GM21381 (cell line): ENCODE measurements at regions not wholly inside any gene's neighbourhood (a gene's known extent, or its start where the extent isn't known, plus 50 kb on each side); places are given as distances from the start of the nearest gene placed in this dataset.

Experiments used
- ATAC-seq: cut with Tn5 transposase; IDR thresholded peaks from one replicate; pipeline ENCODE4 v1.9.1; 2021; ENCODE audit warnings: mild to moderate bottlenecking, moderate library complexity; ENCODE audit not compliant: unreplicated experiment

DNA sequence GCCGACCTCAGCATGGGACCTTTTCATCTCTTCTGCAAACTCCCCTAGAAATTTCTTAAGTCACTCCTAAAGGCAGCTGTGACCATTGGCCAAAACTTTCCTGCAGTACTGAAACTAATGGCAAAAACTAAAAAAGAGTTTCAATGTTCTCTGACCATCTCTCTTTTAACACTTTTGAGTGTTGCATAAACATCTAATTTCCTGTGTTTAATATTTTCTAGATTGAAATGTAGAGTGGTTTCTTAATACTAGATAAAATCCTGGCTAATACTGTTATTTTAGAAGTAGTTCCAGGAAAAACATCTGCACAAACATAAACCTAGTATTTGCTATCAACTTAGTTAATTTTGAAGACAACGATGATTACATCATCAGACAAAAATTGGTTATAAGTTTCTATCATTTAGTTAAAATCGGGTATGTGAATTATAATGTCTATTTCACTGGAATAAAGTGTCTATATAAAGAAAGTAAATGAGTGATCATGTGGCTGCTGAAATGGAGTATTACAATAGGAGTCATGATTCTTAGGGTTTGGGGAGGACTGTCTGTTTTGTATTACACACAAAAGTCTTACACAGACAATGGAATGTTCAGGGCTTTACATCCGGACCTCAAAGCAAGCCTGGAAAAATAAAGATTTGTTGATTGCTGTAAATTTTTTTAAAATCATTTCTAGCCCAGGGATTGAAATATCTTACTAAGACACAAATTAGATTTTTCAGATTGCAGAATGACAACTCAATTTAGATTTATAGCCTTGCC lies 1323.4 kb downstream of the C4orf33 start:
- ATAC-seq: no peak

DNA sequence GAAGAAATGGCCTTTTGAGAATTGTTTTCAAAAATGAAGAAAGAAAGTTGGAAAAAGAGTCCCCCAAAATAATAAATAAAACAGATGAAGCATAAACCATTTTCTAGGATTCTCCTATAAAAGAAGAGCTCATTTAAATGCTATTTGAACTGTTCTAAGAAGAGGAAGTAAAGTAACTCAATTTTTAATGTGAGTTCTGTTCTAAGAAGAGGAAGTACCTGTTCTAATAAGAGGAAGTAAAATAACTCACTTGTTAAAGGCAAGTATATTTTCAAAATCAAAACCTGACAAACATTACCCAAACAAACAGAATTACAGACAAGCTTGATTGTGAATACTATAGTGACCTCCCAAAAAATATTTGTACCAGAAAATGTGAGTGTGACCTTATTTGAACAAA lies 1326.3 kb downstream of the C4orf33 start:
- no peak for ATAC-seq

DNA sequence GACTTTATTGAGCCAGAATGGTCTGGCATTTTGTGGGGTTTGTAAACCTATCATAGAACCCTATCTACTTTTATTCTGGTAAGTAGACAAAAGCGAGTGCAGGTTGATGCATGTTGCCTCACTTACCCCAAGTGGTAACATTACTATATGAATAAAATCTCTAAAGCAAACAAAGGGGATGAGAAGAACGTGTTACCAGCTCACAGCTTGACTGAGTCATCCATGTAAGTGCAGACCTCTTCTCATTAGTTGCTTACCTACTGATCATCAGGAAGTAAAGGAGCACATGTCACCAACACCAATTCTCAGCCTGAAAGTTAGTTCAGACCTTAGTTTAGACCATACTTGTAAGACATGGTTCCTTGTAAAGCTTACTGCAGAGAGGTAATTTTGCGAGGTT lies 1328.3 kb downstream of the C4orf33 start:
- ATAC-seq: no peak

DNA sequence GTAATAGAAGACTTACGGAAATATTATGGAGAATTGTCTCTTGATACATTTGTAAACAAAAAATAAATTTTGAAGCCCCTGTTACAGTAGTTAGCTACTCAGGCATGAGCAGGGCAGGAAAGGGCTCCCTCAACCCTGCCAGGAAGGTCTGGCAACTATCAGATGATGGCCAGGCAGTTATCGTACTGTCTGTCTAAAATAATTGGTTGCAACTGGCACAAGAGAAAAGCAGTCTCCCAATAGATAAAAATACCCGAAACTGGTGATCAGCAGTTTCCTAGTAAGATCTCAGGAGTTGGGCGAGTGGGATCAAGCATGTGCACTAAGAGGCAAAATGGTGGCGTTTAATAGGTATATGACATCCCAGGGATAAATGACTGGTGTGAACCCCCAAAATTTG lies 1336.3 kb downstream of the C4orf33 start:
- no peak for ATAC-seq

GRCh38 chr4:130449741-130450140 lies 1353.8 kb downstream of the C4orf33 start:
- no peak for ATAC-seq

DNA sequence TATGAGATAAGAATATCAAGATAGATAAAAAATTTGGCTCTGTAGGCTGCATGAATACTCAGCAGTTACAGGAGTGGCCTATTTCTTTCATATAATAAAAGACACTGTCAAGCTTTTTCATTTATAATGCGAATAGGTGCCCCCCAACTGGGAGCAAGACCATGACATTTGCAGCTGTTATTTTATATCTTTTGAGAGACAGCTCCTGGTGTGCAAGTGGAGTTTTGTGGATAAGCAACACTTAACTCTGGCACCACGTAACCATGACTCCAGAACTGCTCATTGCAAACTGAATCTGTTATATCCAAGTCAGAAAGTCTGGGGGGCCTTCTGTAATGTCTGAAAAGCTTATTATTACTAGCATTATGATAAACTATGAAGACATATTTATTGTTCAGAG lies 1372.4 kb downstream of the C4orf33 start:
- ATAC-seq: no peak

GRCh38 chr4:130478406-130478805 lies 1382.5 kb downstream of the C4orf33 start:
- ATAC-seq: no peak

DNA sequence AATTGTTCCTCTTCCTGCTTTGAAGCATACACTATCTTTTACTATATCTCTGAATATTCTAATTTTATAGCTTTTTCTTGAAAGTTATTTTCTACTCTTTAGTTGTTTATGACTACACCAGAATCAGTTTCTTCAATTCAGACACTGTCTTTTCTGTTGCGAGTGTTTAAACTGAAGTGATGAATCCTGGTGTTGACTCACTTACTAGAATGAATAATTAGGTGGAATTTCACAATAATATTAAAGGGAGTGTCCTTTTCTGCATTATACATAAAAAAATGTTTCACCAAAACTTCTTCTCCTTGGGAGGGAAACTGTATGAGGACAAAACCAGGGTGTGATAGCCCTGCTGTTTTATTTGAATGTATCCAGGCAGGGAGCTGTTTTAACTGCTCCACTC lies 1383.1 kb downstream of the C4orf33 start:
- no peak for ATAC-seq

DNA sequence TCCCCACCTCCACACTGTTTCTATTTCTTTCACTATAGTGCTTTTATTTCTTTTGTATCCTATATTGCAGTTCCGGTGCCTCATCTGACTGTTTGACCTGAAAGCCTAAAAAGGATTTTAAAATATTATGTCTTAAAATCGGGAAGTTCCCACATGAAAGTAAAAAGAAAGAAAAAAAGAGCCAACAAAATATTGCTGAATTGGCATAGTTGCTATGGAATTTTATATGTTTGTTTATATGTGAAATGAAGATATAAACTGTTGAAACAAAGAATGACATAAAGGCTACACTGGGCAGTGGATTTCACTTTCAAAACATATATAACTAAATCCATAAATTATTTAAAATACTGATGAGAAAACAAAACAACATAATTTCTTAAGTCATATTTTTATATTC lies 1383.7 kb downstream of the C4orf33 start:
- ATAC-seq: no peak

DNA sequence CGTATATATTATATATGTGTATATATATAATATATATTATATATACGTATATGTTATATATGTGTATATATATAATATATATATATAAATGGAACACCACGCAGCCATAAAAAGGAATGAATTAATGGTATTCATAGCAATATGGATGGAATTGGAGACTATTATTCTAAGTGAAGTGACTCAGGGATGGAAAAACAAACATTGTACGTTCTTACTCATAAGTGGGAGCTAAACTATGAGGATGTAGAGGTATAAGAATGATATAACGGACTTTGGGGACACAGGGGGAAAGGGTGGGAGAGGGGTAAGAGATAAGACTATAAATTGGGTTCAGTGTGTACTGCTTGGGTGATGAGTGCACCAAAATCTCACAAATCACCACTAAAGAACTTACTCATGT lies 1388.9 kb downstream of the C4orf33 start:
- ATAC-seq: no peak

DNA sequence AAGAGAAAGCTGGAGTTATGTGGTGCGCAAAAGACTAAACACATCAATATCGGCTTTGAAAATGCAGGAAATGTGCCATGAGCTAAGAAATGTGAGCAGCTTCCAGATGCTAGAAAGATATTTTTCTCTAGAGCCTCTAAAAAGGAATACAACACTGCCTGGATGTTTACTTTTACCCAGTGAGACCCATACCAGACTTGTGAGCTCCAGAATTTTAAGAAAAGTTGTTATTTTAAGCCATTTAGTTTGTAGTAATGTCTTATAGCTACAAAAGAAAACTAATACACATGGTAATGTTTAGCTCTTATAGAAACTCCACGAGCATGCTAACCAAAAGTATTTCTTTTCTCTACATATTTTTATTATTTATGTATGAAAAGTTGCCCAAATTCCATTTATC lies 1389.4 kb downstream of the C4orf33 start:
- no peak for ATAC-seq

DNA sequence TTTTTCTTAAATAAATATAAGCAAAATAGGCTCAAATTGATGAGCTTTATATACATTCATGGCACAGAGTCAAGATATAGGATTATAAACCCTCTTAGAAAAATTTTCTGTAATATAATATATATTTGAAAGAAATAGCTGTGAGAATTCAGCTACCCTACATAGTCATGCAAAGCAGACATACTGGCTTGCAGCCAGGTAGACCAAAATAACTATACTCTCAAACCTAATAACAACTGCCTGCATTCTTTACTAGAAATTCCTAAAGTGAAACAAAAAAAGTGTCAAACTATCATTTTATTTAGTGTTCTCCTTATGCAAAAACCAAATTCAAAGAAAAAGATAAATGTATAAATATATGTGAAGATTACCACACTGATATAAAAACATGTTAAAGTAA lies 1390.2 kb downstream of the C4orf33 start:
- no peak for ATAC-seq

GRCh38 chr4:130486841-130487240 lies 1390.9 kb downstream of the C4orf33 start:
- ATAC-seq: no peak

GRCh38 chr4:130510661-130511060 lies 1414.7 kb downstream of the C4orf33 start:
- ATAC-seq: no peak

GRCh38 chr4:130511776-130512175 lies 1415.8 kb downstream of the C4orf33 start:
- ATAC-seq: no peak

GRCh38 chr4:130524057-130524456 lies 1428.1 kb downstream of the C4orf33 start:
- no peak for ATAC-seq

GRCh38 chr4:130530505-130530904 lies 1434.6 kb downstream of the C4orf33 start:
- no peak for ATAC-seq

DNA sequence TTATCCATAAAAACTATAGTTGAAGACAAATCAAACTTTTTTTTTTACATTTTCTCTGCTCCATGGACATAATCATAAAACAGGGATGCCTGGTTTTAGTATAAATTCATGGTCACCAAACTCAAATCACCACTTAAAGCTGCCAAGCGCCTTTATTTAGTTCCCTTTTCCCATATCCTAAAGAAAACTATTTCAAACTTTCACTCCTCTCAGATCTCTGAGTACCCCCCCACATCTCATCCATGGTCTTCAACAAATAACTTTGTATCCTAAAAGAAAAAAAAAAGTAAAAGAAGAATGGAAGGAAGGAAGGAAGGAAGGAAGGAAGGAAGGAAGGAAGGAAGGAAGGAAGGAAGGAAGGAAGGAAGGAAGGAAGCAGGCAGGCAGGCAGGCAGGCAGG lies 1438.7 kb downstream of the C4orf33 start:
- ATAC-seq: no peak

DNA sequence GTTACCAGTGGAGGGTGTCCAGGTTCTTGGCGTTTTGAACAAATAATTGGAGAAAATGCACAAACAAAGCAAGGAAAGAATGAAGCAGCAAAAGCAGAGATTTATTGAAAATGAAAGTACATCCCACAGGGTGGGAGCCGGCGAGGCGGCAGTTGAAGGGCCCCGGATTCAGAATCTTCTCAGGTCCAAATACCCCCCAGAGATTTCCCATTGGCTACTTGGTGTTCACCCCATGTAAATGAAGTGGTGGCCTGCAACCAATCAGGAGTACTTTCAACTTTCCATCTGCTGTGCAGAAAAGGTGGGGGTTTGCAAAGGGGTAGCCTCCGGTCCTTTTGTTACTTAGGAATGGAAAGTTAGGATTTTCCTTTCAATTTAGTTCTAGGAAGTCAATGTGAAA lies 1447.0 kb downstream of the C4orf33 start:
- no peak for ATAC-seq

DNA sequence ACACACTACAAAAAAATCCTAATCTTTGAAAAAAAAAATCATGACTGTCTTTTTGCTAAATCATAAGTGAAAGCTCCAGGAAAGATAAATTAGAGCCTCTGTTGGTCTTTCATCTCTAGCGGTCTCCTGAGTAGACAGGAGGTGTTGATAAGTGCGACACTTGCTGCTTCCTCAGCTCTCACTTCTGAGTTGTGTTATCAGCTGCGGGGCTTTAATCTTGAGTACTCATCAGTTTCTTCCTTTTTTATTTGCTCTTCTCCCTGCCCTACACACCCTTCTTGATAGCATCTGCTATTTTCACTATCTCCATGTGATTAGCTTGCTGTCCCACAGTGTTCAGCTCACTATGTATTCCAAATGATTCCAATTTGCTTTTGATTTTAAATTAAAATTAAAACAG lies 1449.2 kb downstream of the C4orf33 start:
- ATAC-seq: no peak

GRCh38 chr4:130545596-130545995 lies 1449.6 kb downstream of the C4orf33 start:
- ATAC-seq: no peak

DNA sequence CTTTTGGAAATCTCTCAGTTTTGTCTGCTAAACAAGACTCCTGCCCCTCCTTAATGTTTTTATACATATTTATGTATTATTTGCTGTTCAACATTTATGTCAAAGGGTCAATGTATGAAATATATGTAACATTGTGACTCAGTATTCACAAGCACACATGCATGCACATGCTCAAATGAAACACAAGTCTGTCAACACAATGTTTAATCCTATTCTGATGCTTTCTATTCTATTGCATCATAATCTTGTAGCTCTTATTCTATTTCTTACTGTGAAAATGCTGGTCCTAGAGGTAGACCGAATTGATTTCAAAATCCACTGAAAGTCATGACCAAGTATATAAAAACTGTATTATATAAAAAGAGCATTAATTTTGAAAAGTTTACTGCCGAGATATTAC lies 1463.3 kb downstream of the C4orf33 start:
- no peak for ATAC-seq

DNA sequence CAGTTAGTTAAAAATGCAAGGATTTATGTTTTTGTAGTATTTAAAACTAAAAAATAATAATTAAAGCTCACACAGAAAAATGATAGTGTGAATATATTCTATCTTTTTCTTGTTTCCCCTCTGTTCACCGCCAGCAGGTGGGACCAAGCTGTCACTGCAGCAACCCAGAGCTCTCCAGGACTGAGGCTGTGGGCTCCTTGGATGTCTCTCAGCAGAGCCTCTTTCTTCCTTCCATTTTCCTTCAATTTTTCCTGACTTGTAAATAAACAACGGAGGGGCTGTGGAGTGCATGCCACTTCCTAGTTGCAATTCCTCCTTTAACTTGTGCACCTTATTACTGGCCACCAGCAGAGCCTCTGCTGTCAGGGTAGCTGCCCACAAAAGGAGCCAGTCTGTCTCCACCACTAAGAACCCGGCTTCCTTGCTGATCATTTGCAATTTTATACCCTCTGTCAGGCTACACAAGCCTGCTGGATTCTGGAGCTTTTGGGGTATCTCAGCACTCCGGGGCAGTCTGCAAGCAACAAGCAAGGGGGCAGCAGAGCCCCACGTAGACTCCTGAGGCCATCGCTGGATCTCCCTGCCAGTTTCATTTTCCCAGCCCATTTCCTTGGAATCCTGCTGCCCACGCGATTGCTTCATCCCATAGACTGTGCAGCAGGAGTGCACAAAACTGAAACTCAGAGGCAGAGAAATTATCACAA lies 1467.4 kb downstream of the C4orf33 start:
- ATAC-seq: no peak
